GM12892 (cell line): ENCODE measurements at regions not wholly inside any gene's neighbourhood (a gene's known extent, or its start where the extent isn't known, plus 50 kb on each side); places are given as distances from the start of the nearest gene placed in this dataset.

Experiments used
- POLR2A ChIP-seq: IDR thresholded peaks from 2 replicates; pipeline ENCODE4 v1.6.1; 2011; ENCODE audit warnings: low read depth, low read length, control low read depth
- POLR2AphosphoS5 ChIP-seq: IDR thresholded peaks from 2 replicates; pipeline ENCODE4 v1.6.1; 2011; ENCODE audit warnings: low read depth, low read length, control low read depth

GRCh38 chr9:71442937-71443336 is 321.5 kb upstream of the TRPM3 start:
- TF ChIP-seq POLR2AphosphoS5, result no peak
- no peak for TF ChIP-seq POLR2A
